PFSK-1 (cell line): ENCODE measurements at regions not wholly inside any gene's neighbourhood (a gene's known extent, or its start where the extent isn't known, plus 50 kb on each side); places are given as distances from the start of the nearest gene placed in this dataset.

Source experiments
- FOXP2 ChIP-seq: optimal IDR thresholded peaks from 2 replicates; pipeline ENCODE3; 2011; ENCODE audit warnings: borderline replicate concordance, control low read depth, inconsistent platforms; ENCODE audit not compliant: insufficient read depth; ENCODE audit errors: extremely low read length, extremely low read depth
- POLR2AphosphoS5 ChIP-seq: IDR thresholded peaks from 2 replicates; pipeline ENCODE4 v1.6.1; 2012; ENCODE audit warnings: low read depth, mild to moderate bottlenecking, control low read depth, low read length, moderate library complexity
- SIN3A ChIP-seq: IDR thresholded peaks from 2 replicates; pipeline ENCODE4 v1.6.1; 2012; ENCODE audit warnings: mild to moderate bottlenecking, low read length, moderate library complexity, borderline replicate concordance; ENCODE audit not compliant: insufficient read depth
- TAF1 ChIP-seq: IDR thresholded peaks from 2 replicates; pipeline ENCODE4 v1.6.1; 2012; ENCODE audit warnings: low read length, control low read depth, borderline replicate concordance; ENCODE audit not compliant: insufficient read depth
- TF ChIP-seq, protein P1 (sequence below), 2 experiments: IDR thresholded peaks; 2 replicates each; pipeline versions ENCODE4 v1.6.1 to v1.8.0; 2011 to 2012; ENCODE audit warnings: low read depth in 2 of 2, low read length in 2 of 2, control low read depth in 1 of 2, inconsistent platforms in 1 of 2, mild to moderate bottlenecking in 1 of 2, moderate library complexity in 1 of 2; ENCODE audit not compliant: insufficient read depth in 1 of 2

DNA sequence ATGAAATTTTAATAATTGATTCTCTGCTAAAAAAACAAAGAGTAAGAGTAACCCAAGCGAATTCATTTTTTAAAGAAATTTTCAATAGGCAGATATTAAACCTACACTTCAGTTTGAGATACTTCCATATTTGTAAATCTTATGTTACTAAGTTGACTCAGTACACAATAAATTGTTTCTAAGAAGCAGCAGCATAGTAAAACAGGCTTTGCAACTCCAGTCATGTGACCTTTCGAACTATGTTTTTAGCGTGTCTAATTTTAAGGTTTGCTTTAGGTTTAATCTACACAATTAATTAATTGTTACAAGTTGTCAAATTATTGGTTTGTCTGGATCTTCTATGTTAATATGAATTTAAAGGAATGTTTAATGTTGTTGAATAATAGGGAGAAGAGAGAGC is 708.9 kb upstream of the CITED2 start:
- TF ChIP-seq TAF1, result no peak
- TF ChIP-seq, protein P1, sequence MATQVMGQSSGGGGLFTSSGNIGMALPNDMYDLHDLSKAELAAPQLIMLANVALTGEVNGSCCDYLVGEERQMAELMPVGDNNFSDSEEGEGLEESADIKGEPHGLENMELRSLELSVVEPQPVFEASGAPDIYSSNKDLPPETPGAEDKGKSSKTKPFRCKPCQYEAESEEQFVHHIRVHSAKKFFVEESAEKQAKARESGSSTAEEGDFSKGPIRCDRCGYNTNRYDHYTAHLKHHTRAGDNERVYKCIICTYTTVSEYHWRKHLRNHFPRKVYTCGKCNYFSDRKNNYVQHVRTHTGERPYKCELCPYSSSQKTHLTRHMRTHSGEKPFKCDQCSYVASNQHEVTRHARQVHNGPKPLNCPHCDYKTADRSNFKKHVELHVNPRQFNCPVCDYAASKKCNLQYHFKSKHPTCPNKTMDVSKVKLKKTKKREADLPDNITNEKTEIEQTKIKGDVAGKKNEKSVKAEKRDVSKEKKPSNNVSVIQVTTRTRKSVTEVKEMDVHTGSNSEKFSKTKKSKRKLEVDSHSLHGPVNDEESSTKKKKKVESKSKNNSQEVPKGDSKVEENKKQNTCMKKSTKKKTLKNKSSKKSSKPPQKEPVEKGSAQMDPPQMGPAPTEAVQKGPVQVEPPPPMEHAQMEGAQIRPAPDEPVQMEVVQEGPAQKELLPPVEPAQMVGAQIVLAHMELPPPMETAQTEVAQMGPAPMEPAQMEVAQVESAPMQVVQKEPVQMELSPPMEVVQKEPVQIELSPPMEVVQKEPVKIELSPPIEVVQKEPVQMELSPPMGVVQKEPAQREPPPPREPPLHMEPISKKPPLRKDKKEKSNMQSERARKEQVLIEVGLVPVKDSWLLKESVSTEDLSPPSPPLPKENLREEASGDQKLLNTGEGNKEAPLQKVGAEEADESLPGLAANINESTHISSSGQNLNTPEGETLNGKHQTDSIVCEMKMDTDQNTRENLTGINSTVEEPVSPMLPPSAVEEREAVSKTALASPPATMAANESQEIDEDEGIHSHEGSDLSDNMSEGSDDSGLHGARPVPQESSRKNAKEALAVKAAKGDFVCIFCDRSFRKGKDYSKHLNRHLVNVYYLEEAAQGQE (IDR thresholded peaks at IDR 0.05; ENCODE audit: insufficient read depth in 1 of 2, low read depth in 2 of 2, low read length in 2 of 2), result no peak
- TF ChIP-seq POLR2AphosphoS5, result no peak

DNA sequence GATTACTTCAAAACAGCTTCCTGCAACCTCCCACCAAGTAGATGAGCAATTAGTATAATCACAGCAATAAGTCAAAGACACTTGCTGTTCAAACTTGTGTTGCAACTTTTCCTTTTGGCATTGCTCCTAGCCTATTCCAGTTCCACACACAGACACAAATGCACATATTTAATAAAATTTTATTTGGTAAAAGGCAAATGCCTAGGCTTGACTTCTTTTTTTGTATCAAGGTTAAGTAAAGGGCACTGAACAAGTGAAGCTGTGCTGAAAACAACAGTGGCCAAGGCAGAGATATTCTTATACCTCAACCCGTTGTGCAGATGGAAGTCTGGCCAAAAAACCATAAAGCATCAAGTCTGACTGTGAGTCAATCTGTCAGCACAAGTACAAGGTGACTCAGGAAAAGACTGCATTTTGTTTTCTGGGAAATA is 708.4 kb upstream of the CITED2 start:
- TF ChIP-seq SIN3A (no peak), FOXP2 (no peak), POLR2AphosphoS5 (no peak), TAF1 (no peak)
- TF ChIP-seq, protein P1 (IDR thresholded peaks at IDR 0.05; ENCODE audit: insufficient read depth in 1 of 2, low read depth in 2 of 2, low read length in 2 of 2), result no peak

DNA sequence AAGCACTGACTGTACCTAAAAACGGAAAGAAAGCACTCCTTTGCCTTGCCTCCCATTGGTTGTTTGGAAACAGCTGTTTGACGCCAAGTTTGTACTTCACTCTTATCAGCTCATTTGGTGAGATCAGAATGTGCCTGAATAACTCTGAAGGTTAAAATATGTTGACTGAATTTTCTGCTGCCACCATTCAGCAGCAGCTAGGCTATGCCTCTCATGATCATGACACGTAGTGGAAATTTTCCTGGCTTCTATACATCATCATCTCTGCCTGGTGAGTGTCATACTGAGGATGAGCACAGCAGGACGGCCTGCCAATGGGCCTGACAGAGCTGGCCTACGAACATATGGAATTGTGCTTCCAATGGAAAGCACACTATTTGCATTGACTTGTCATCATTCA is 704.9 kb upstream of the CITED2 start:
- TF ChIP-seq POLR2AphosphoS5, result no peak
- TF ChIP-seq, protein P1 (IDR thresholded peaks at IDR 0.05; ENCODE audit: insufficient read depth in 1 of 2, low read depth in 2 of 2, low read length in 2 of 2), result no peak
- no peak for TF ChIP-seq SIN3A
- no peak for TF ChIP-seq FOXP2
- TF ChIP-seq TAF1, result no peak

DNA sequence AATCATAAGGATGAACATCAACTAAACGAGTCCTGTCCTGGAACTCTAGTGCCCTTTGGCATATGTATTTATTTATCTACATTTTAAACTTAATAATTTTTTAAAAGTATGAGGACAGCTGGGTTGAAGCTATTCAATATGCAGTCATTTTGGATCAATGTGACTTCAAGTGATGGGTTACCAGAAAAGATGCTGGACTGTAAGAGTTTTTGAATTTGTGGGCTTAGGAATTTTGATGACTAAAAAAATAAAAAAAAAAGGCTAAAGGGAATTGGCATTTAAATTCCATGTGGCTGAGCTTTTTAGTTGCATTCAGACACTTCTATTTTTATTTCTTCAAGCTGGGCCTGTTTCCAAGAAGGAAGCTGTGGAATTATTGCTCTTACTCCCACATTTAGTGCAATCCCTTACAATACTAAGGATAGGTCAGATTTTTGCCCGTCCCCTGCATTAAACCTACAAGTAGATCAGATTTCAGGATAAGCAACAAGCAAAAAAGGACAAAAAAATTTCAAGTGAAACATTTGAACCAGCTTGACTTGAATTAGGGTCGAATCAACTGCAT is 704.2 kb upstream of the CITED2 start:
- no peak for TF ChIP-seq TAF1
- no peak for TF ChIP-seq POLR2AphosphoS5
- TF ChIP-seq, protein P1 (IDR thresholded peaks at IDR 0.05; ENCODE audit: insufficient read depth in 1 of 2, low read depth in 2 of 2, low read length in 2 of 2), result no peak
